Glomerular endothelial cell (primary cell): ENCODE measurements at regions not wholly inside any gene's neighbourhood (a gene's known extent, or its start where the extent isn't known, plus 50 kb on each side); places are given as distances from the start of the nearest gene placed in this dataset.
"Not testable (repeated sequence)": the region's sequence is repeated elsewhere in the genome, so short reads cannot be mapped to it uniquely, and the experiment has no call there.

Source experiments
- DNase-seq: peaks from one replicate; pipeline ENCODE4 v3.0.0-alpha.2; 2011; ENCODE audit warnings: low read depth, low spot score; ENCODE audit errors: extremely low read depth

GRCh38 chr1:8171751-8172464 lies 145.8 kb upstream of the ERRFI1 start:
- DNase-seq: no peak

- no peak for DNase-seq
These were observed 144.1 kb upstream of the ERRFI1 start for GRCh38 chr1:8170059-8170835.

- DNase-seq: peak; percentile 56
These were observed 143.4 kb upstream of the ERRFI1 start for GRCh38 chr1:8169364-8170058.

- DNase-seq: no peak
These were observed 141.8 kb upstream of the ERRFI1 start for GRCh38 chr1:8167936-8168335.

GRCh38 chr1:8166406-8166805 lies 140.3 kb upstream of the ERRFI1 start:
- DNase-seq: no peak

GRCh38 chr1:8165595-8166360 lies 139.7 kb upstream of the ERRFI1 start:
- no peak for DNase-seq

- DNase-seq: no peak
These were observed 138.6 kb upstream of the ERRFI1 start for GRCh38 chr1:8164670-8165069.

- DNase-seq: no peak
These were observed 136.9 kb upstream of the ERRFI1 start for GRCh38 chr1:8163039-8163438.

- no peak for DNase-seq
These were observed 136.1 kb upstream of the ERRFI1 start for GRCh38 chr1:8162168-8162567.

GRCh38 chr1:8161546-8162105 lies 135.5 kb upstream of the ERRFI1 start:
- DNase-seq: no peak

- no peak for DNase-seq
These were observed 133.4 kb upstream of the ERRFI1 start for GRCh38 chr1:8159470-8160024.

- DNase-seq: no peak
These were observed 132.9 kb upstream of the ERRFI1 start for GRCh38 chr1:8158995-8159394.

GRCh38 chr1:8157765-8158164 lies 131.7 kb upstream of the ERRFI1 start:
- no peak for DNase-seq

GRCh38 chr1:8155528-8156186 lies 129.5 kb upstream of the ERRFI1 start:
- DNase-seq: no peak

GRCh38 chr1:8154621-8155052 lies 128.5 kb upstream of the ERRFI1 start:
- DNase-seq: no peak

GRCh38 chr1:8153961-8154360 lies 127.9 kb upstream of the ERRFI1 start:
- DNase-seq: no peak

GRCh38 chr1:8152731-8153702 lies 126.9 kb upstream of the ERRFI1 start:
- no peak for DNase-seq

GRCh38 chr1:8151647-8152046 lies 125.5 kb upstream of the ERRFI1 start:
- DNase-seq: no peak

- not testable (repeated sequence) for DNase-seq
These were observed 123.6 kb upstream of the ERRFI1 start for GRCh38 chr1:8149756-8150155.
